ENCODE measurements at regions not wholly inside any gene's neighbourhood (a gene's known extent, or its start where the extent isn't known, plus 50 kb on each side); places are given as distances from the start of the nearest gene placed in this dataset.

DNA sequence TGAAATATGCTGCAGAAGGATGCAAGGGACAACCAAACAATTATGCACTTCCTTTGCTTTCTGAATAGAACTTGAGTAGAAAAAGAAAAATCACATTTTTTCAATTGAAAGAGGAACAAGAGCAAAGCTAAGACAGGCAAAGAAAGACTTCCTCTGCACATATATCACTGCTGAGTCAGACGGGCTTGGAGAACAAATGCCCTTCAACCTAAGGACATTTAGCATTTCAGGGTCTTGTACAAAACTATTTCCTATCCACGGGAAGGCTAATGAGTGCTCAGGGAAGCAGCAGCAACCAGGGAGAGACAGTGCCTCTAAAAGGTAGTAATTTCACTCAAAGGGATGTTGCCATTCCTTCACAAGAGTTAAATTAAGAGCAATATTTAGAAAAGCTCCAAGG lies 570.0 kb upstream of the GCFC2 start:
- TF ChIP-seq, protein P1, sequence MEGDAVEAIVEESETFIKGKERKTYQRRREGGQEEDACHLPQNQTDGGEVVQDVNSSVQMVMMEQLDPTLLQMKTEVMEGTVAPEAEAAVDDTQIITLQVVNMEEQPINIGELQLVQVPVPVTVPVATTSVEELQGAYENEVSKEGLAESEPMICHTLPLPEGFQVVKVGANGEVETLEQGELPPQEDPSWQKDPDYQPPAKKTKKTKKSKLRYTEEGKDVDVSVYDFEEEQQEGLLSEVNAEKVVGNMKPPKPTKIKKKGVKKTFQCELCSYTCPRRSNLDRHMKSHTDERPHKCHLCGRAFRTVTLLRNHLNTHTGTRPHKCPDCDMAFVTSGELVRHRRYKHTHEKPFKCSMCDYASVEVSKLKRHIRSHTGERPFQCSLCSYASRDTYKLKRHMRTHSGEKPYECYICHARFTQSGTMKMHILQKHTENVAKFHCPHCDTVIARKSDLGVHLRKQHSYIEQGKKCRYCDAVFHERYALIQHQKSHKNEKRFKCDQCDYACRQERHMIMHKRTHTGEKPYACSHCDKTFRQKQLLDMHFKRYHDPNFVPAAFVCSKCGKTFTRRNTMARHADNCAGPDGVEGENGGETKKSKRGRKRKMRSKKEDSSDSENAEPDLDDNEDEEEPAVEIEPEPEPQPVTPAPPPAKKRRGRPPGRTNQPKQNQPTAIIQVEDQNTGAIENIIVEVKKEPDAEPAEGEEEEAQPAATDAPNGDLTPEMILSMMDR (IDR thresholded peaks at IDR 0.05) = no peak
- no peak for TF ChIP-seq POLR2A (IDR thresholded peaks at IDR 0.05)
